ENCODE measurements at regions not wholly inside any gene's neighbourhood (a gene's known extent, or its start where the extent isn't known, plus 50 kb on each side); places are given as distances from the start of the nearest gene placed in this dataset.

- Histone ChIP-seq H3K4me3 (no peak overlapping the region), H3K27me3 (no peaks in the 10 kb centered on the region), H3K4me1 (no peaks in the 10 kb centered on the region), H3K9me3 (no peaks in the 10 kb centered on the region), H3K36me3 (replicated peaks in 1 of 2; ENCODE audit: insufficient read depth in 1 of 2, low read depth in 2 of 2) (no peaks in the 10 kb centered on the region), H3K27ac (no peak overlapping the region)
- intact Hi-C loops (cut with DNase I): no loop called here
- no peak for DNase-seq
- TF ChIP-seq CTCF (IDR thresholded peaks at IDR 0.05): no peak
- no peak for TF ChIP-seq POLR2A (IDR thresholded peaks at IDR 0.05)
- ATAC-seq: no peak
These were observed 177.0 kb upstream of the TTC29 start for GRCh38 chr4:147122685-147123084.

DNA sequence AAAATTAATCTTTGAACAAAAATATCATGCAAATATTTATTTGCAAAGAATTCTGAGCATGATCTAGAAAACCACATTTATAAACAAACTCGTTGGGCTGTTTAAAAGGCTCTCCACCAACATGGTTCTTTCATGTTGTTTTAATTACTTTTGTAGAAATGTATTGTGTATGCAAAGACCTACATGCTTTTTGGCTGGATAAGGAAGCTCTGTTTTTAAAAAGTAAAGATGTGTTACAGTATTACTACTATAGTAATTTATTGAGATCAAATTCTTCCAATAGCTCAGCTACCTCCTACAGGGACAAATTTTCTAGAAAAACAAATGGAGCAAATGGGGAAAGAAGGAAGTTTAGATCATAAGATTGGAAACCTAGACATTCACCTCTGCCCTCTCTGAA, 177.5 kb upstream of the TTC29 start:
- Histone ChIP-seq H3K9me3 (no peaks in the 10 kb centered on the region), H3K27ac (no peak overlapping the region), H3K27me3 (no peaks in the 10 kb centered on the region), H3K4me1 (no peaks in the 10 kb centered on the region), H3K4me3 (no peak overlapping the region), H3K36me3 (replicated peaks in 1 of 2; ENCODE audit: insufficient read depth in 1 of 2, low read depth in 2 of 2) (no peaks in the 10 kb centered on the region)
- TF ChIP-seq CTCF (IDR thresholded peaks at IDR 0.05) (no peak), POLR2A (IDR thresholded peaks at IDR 0.05) (no peak)
- WGBS, 2 donors: 15 to 35% methylated on average over 1 of the region's 1 CpG
- intact Hi-C loops (cut with DNase I): no loop called here
- ATAC-seq (no peak), DNase-seq (no peak)

GRCh38 chr4:147128787-147129186, 183.1 kb upstream of the TTC29 start:
- Histone ChIP-seq H3K27ac (no peak overlapping the region), H3K4me3 (no peak overlapping the region), H3K27me3 (no peaks in the 10 kb centered on the region), H3K36me3 (replicated peaks in 1 of 2; ENCODE audit: insufficient read depth in 1 of 2, low read depth in 2 of 2) (no peaks in the 10 kb centered on the region), H3K4me1 (no peaks in the 10 kb centered on the region), H3K9me3 (no peaks in the 10 kb centered on the region)
- no peak for TF ChIP-seq POLR2A (IDR thresholded peaks at IDR 0.05)
- TF ChIP-seq CTCF (IDR thresholded peaks at IDR 0.05): no peak
- intact Hi-C loops (cut with DNase I): no loop called here
- no peak for DNase-seq
- 72 to 80% methylated on average over 1 of the region's 1 CpG for WGBS, 2 donors
- no peak for ATAC-seq

DNA sequence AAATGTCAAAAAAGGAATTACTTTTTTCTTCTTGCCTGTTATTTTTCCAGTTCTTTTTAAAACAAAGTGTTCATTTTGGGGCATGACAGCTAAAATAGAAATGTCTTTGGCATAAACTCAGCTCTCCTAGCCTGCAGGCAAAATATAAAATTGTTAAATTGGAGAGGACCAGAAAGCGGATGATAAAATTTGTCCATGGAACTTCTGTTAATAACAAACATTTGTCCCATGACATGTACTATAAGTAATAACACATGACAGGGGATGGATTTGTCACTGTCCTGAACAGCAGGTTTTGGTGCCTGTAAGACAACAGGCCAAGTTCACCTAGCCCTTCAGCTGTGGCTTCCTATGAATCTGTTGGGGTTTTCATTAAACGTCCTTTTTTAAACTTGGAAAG, 184.0 kb upstream of the TTC29 start:
- intact Hi-C loops (cut with DNase I): no loop called here

More for the DNA sequence above, 184.0 kb upstream of the TTC29 start:
- TF ChIP-seq CTCF (IDR thresholded peaks at IDR 0.05) (no peak), POLR2A (IDR thresholded peaks at IDR 0.05) (no peak)
- Histone ChIP-seq H3K27ac (no peak overlapping the region), H3K4me1 (no peaks in the 10 kb centered on the region), H3K9me3 (no peaks in the 10 kb centered on the region), H3K36me3 (replicated peaks in 1 of 2; ENCODE audit: insufficient read depth in 1 of 2, low read depth in 2 of 2) (no peaks in the 10 kb centered on the region), H3K4me3 (no peak overlapping the region), H3K27me3 (no peaks in the 10 kb centered on the region)
- ATAC-seq (no peak), DNase-seq (no peak)
- 66 to 72% methylated on average over 2 of the region's 2 CpGs for WGBS, 2 donors
